Brain pericyte (primary cell): ENCODE measurements at regions not wholly inside any gene's neighbourhood (a gene's known extent, or its start where the extent isn't known, plus 50 kb on each side); places are given as distances from the start of the nearest gene placed in this dataset.

ENCODE experiments used
- DNase-seq: peaks from one replicate; pipeline ENCODE4 v3.0.0-alpha.2; 2012; ENCODE audit warnings: low read depth, low spot score

DNA sequence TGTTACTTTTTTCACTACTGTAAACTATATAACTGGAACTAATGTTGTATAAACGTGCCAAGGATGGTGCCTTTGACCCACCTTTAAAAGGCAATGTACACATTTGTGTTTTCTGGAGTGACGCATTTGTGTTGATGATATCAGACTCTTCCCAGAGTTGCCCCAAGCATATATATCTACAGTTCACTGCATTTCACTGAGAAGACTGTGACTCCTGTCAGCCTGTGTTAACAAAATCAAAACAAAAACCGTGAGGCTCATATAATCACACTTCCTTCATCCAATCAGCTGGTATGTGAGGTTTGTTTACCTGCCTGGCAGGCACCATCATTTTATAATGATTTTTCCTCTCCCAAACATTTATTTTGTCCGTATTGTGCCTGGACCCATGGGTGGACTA, 117.6 kb upstream of the ROBO1 start:
- no peak for DNase-seq

DNA sequence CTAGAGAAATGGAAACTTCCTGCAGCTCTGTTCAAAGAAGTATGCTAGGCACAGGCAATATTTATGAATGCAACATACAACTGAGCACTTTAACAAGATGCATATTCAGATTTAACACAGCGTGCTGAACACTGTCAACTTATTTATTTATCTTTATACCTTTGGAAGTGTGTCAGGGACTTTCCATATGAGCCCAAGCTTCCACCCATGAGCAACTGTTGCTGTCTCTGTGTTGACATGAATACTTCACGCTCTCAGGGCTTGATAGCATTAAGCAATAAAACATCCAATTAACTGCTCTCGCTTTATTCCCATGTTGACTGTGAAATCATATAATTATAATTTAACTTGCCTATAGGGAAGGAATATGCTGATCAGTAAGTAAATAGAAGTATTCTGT, 116.6 kb upstream of the ROBO1 start:
- DNase-seq = no peak

DNA sequence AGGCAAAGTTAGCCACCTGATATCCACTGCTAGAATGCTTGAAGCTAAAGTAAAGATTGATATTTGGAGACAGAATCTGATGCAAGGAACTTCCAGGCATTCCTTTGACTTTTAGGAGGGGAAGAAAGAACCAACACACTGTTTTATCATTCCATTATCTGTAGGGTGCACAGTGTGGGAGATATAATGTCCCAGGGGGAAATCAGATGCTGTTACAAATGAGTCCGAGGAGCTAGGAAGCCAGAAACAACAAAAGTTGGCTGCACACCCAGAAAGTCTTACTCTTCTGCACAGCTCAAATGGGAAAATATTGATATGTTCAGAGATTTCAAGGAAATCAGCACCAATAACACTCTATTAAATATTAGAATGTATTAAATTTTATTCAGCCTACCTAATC, 113.6 kb upstream of the ROBO1 start:
- DNase-seq = no peak

DNA sequence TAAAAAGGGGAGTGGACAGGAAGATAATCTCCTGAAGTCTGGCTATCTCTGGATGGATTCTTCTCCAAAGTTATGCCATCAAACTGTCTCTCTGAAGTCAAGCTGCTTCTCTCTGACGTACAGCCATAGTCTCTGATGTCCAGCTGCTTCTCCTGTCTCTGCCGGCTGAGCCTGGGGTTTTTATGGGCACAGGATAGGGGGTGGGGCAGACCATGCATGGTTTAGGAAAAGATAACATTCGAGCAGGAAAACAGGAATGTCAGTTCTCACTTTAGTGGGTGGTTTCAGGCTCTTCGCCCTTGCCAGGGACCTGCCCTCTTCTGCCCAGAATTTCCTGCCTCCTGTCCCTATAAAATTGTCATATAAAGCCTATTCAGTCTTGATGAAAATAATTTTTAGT, 110.9 kb upstream of the ROBO1 start:
- no peak for DNase-seq

DNA sequence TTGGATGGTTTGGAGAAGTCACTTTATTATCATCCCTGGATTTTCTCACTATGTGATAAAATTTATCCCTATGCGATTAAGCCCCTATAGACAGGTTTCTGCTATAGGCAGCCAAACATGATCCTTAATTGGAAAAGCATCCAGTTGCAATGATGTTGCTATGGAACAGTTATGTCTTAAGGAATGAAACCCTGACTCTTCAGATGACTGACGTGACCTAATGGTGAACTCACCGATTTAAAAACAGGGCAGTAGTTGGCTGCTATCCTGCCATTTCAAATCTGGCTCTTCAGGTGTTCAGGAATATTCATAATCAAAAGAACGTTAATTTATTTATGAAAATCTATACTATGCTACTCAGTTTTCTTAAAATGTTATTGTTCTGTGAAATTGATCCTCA, 106.8 kb upstream of the ROBO1 start:
- DNase-seq = no peak

DNA sequence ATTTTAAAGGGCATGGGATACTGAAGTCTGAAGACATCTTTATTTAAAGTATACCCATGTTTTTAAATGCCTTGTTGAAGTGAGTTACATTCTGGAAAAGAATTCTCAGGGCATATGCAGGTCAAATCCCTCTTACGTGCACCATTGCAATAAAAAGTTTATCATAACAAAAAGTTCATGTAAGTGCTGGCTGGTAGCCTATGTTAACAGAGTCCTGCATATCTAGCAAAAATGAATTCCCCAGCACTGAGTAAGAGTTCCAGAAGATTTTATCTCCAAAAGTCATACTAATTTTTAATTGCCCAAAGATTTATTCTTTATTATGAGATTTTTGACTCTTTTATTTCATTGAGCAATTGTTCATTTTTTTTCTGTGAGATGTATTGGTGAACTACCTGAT, 104.7 kb upstream of the ROBO1 start:
- DNase-seq = peak; percentile 62

- no peak for DNase-seq
These were observed 103.9 kb upstream of the ROBO1 start for GRCh38 chr3:79871656-79872055.

GRCh38 chr3:79870313-79870620, 102.5 kb upstream of the ROBO1 start:
- no peak for DNase-seq

- DNase-seq = no peak
These were observed 101.9 kb upstream of the ROBO1 start for GRCh38 chr3:79869461-79870312.

GRCh38 chr3:79866162-79866561, 98.4 kb upstream of the ROBO1 start:
- DNase-seq = no peak

- DNase-seq = no peak
These were observed 96.3 kb upstream of the ROBO1 start for GRCh38 chr3:79864077-79864476.

- no peak for DNase-seq
These were observed 81.1 kb upstream of the ROBO1 start for GRCh38 chr3:79848876-79849275.

- DNase-seq = no peak
These were observed 80.1 kb upstream of the ROBO1 start for GRCh38 chr3:79847928-79848327.

DNA sequence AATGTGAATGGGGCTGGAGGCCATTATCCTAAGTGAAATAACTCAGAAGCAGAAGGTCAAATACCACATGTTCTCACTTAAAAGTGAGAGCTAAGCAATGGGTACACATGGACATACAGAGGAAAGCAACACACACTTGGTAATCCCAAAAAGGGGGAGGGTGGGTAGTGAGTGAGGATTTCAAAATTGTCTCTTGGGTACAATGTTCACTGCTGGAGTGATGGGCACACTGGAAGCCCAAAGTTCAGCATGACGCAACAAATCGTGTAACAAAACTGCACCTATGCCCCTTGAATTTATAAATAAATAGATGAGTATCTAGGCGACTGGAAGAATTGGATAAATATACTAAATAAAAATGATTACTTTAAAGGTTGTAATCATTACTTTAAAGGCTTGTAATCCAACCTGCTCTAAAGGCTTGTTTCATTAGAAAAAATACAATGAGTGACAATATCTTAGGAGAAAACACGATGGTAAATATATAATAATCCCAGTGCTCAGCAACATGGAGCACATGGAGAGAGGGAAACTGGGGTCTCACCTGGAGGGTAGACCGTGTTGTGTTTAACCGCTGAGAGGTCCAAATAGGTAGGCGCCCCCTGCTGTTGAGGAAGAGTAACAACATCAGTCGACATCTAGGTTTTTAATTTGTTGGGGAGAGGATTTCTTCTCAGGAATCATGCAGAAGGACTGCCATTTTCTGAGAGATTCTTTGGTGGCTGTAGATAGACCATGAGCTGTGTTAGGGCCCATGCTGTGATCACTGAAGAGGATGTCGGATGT, 78.5 kb upstream of the ROBO1 start:
- DNase-seq = no peak

DNA sequence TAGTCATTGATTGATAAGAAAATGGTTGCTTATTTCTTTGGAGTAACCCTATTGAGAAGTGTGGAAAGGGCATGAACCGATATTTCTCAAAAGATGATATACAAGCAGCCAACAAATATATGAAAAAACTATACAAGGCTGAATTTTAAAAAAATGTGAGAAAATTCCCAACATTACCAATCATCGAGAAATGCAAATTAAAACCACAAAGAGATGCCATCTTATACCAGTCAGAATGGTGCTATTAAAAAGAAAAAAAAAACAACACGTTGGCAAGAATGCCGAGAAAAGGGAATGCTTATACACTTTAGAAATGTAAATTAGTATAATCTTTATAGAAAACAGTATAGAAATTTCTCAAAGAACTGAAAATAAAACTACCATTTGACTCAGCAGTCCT, 77.7 kb upstream of the ROBO1 start:
- no peak for DNase-seq

GRCh38 chr3:79844176-79844575, 76.4 kb upstream of the ROBO1 start:
- no peak for DNase-seq

DNA sequence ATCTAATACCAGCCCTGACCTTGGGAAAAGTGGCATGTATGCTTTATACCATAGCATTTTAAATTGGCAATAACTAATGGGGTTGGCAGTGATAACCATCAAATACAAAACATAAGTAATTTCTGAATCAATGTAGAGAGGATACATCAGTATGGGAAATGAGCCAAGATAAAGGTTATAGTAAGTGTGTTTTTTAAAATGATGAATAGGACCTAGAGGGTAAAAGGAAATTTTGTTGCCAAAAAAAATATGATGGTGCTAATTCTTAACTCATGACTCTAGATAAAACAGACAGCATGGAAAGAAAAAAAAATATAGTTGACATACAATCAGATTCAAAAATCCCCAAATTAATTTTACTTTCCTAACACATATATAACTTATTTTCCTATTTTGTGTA, 75.4 kb upstream of the ROBO1 start:
- DNase-seq = peak; percentile 30

DNA sequence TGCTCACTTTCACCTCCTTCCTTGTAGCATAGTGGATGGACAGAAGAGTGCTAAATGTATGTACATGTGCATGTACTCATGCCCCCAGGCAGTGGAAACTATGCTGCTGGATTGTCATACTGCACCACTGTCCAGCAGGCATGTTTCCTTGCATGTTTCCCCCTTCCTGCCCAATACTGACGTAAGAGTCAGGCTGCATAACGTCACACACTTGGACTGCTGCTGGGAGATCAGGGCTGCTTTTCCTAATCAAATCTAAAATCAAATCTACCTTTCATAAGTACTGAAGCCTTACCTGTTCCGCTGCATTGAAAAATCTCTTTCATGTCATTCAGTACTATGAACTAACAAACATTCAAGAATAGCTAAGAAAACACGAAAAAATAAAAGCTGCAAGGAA, 67.9 kb upstream of the ROBO1 start:
- DNase-seq = no peak

DNA sequence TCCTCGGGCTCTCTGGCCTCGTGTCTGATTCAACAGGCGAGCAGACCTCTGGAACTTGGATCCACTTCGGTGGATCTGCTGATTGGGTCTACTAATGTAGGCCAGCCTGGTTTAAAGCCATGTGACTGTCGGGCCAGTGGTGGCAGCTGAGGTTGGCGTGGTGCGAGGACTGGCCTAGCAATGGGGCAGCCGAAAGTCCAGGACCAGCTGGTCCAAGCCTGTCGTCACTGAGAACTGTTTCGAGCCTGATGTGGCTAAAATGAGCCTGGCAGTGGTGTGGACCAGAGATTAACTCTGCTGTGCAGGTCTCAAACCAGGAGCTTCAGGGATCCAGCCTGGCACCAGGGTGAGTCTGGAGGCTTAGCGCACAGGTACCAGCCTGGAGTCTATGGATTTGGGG, 56.4 kb upstream of the ROBO1 start:
- DNase-seq = no peak

- DNase-seq = no peak
These were observed 54.3 kb upstream of the ROBO1 start for GRCh38 chr3:79822076-79822475.

DNA sequence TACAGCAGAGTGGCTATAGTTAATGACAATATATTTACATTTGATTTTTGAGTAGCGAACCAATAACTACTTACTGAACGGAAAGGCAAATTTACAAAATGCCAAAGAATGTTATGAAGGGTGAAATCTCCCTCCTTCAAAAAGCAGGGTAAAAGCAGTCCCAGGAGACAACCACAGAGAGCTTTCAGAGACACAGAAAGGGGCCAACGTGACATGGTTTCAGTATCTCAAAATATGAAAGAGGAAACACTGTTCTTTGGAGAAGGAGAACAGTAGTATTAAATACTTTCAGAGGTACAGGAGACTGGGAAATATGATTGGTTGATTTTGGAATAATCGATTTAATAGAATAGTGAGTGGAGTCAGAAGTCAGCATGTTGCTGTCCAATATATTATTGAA, 52.3 kb upstream of the ROBO1 start:
- no peak for DNase-seq

DNA sequence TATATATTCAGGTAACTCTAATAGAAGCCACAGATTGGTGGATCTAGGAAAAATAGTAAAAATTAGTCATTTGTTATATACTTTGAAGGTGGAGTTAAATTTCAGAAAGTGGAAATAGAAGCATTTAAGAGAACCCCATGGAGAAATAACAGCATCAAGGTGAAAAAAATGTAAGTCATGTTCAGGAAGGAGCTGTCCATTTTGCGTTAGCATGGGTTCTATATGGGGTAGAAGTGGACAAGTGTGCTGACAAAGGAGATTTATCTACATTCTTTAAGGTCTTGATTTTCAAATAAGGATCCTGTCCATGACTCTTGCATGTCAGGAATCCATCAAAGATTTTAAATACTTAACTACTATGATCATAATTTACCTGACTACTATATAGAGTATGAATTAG, 50.2 kb upstream of the ROBO1 start:
- no peak for DNase-seq
